Kidney capillary endothelial cell (primary cell): ENCODE measurements at regions not wholly inside any gene's neighbourhood (a gene's known extent, or its start where the extent isn't known, plus 50 kb on each side); places are given as distances from the start of the nearest gene placed in this dataset.
"Not testable (repeated sequence)": the region's sequence is repeated elsewhere in the genome, so short reads cannot be mapped to it uniquely, and the experiment has no call there.

Experiments used
- DNase-seq: peaks from one replicate; pipeline ENCODE4 v3.0.0-alpha.2; 2018; ENCODE audit warnings: low spot score

DNA sequence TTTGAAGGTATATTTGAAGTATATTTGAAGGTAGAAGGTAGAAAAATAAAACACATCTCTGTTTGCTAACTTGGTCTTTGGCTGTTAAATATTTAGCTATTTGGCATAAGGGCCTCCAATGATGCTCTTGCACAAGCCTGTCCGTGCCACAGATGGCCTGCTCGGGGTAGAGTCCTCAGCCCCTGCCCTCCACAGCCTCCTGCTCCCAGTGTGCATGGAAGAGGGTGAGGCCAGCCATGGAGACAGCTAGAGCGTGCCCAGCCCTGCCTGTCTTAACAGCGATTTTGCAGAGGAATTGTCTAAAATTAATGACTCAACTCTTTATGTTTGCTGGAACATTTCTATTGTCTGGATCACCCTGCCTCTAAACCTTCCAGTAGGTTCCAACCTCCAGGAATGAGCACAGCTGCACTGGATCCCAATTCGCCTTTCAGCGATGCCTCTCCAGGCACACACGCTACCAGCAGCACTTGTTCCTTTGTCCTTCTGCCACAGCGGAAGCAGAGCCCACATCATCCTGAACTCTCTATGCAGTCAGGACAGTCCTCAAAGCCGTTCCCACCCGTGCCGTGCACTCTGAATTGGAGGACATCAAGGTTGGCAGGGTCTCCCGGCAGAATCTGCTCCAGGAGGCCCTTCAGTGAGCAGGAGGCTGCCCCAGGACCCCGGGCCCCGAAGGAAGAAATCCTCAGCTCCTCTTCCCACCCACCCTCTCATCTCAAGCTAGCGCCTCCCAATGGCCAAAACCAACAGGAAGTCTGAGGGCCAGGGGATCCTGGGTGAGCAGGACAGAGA is 254.0 kb upstream of the IRX1 start:
- no peak for DNase-seq

DNA sequence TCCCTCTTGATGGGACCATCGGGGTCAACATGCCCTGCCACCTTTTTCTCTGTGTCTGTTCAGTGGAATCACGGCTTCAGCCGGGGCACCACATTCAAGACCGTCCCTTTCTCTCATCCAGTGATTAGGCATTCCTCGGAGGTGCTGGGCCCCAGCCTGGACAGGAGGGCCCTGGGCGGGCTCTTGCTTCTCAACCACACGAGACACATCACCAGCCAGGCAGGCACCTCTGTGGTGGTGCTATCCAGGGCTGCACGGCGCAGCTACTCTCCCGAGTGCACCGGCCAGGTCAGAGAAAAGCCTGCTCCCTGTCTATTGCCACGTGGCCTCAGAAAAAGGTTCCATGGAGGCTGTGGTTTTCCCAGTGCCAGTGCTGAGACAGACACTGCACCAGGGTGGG is 255.2 kb upstream of the IRX1 start:
- no peak for DNase-seq

DNA sequence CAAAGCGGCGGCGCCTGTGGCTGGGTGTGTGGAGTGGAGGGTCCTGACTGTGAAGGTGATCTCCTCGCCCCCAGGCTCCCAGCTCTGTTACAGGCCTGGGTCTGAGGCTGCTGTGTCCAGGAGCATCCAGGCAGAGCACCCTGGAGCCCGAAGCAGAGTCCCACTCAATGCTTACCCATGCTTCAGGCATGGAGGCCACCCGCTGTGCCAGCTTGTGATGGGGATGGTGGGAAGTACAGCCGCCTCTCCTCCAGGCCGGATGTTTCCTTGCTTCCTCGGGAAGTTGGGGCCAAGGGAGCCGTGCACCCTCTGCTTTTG is 255.9 kb upstream of the IRX1 start:
- no peak for DNase-seq

DNA sequence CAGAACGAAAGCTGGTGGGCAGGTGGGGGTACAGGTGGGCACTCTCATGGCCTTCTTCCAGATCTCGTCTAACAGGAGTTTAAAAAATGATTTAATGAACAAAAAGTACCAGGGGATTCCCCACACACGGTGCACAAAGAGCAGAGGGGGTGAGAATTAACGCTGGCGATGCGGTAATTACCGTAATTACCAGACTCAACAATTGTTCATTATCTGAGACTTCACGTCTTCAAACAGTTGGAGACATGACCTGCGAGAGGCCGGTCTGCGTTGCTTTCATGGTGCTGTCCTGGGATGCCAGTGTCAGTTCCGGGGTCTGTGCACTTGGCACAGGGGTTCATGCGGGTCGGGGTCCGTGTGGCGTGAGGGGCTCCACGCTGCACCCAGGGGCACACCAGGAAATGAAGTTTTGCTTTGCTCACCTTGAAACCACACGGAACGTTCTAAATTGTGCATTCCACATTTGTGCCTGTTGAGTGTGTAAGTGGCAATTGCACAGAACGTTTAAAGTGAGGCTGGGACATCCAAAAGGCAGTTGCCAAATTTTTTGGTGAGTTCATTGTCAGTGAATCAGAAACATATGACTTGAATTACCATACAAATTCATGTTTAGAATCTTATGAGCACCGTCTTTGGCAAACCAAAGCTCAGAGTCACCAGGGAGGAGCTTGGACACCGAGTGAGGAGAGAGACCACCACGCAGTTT is 256.4 kb upstream of the IRX1 start:
- DNase-seq = no peak

DNA sequence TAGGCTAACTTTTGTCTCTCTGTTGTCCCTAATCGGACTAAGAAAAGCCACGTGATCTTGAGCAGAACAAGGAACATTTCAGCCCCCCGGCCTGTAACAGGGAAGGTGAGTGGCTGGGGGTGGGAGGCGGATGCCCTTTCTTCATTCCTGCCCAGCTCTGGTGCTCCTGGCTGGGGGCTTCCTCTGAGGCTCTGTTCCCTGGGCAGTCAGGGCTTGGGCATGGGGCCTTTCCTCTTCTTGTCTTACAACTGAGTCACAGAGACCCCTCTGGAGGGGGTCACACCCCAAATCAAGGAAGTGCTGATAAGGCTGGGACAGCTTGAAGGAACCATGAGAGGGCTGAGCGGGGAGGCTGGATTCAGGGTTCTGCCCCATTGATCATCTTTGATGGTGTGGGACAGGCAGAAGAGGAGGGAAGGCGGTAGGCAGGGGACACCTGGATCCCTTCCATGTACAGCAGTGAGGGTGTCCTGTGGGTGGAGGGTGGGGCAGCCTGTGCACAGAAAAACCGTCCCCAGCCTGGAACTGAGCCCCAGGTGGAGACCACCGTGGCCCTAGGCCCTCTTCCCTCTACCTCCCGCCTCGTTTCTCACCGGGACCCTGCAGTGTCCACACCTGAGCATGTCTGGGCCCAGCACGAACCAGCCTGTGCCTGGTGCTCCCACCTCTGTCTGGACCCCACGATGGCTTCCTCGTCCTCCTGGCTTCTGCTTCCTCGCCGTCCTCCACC is 257.7 kb upstream of the IRX1 start:
- DNase-seq = no peak

DNA sequence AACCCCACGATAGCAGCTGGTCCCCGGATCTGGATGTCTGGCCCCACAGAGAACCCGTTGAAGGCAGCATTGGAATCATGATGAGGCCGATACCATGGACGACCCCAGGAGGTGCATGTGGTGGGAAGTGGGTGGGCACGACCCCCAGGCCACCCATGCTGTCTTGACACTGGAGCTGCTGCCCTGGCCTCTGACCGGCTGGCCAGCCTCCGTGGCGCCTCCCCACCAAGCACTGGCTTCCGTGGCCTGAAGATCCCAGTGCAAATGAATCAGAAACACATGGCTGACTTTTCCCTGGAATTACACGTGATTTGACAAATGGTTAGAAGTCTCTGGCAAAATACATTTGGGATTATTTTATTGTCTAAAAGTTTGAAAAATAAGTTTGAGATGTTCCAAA is 259.0 kb upstream of the IRX1 start:
- DNase-seq = no peak

DNA sequence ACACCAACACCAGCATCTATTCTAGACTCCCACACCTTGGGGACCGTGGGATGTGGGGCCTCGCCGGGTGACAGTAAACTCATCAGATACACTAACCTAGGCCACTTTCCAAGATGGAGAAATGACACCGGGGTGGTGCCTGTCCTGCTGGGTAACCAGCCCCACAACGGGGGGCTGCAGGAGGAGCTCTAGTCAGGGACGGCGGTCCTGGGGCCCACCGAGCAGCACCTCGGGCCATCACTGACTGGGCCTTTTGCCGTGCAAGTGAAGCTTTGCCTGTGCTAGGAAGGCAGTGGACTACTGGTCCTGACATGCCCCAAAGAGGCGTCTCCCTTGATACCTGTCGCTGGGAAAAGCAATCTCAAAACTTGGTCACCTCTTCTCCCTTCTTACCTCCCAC is 260.3 kb upstream of the IRX1 start:
- DNase-seq = no peak

DNA sequence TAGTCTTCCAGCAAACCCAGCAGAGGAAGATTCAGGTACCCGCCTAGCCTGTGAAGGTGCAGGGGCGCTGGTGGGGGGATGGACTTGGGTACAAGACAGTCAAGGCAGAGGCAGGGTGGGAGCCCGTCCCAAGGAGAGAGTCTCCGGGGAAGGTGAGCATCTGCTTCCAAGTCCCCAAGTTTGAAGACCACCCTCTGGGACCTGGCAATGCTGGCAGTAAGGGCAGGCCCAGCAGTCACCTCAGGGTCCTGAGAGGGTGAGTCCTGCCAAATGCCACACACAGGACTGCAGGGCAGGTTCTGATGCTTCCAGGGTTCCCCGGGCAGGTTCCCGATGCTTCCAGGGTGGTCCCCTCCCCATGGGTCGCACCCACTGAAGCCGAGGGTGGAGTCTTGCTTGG is 261.8 kb upstream of the IRX1 start:
- no peak for DNase-seq

DNA sequence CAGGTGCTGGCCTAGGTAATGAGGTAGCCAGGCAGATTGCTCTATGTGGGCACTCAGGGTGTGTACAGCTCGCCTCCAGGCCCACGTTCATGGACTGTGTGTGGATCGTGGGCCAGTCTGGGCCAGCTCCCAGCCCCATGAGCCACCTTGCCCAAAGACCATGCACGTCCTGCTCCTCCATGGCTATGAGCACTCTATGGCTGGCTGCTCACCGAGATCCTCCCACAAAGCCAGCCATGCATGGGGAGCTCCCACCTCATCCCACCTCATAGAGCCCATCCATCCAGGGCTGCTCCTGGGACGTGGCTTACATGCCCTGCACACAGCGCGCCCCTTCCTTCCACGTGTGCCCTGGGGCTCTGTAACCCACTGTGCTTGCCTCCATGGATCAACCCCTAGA is 262.5 kb upstream of the IRX1 start:
- no peak for DNase-seq

DNA sequence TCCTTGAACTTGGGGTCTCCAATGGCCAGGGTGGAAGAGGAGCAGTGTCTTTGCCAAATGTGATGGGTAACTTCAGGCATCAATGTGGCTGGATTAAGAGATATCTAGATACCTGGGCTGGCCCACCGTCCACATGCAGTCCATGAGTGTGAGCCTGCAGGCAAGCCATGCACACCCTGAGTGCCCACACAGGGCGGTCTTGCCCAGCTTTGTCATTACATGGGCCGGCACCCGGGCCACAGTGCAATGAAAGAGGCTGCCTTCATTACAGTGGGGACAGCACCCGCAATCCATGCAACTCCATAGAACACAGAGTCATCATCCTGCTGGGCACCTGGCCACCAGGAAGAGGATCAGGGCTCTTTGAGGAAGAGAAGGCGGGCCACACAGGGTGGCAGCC is 263.8 kb upstream of the IRX1 start:
- DNase-seq = no peak

DNA sequence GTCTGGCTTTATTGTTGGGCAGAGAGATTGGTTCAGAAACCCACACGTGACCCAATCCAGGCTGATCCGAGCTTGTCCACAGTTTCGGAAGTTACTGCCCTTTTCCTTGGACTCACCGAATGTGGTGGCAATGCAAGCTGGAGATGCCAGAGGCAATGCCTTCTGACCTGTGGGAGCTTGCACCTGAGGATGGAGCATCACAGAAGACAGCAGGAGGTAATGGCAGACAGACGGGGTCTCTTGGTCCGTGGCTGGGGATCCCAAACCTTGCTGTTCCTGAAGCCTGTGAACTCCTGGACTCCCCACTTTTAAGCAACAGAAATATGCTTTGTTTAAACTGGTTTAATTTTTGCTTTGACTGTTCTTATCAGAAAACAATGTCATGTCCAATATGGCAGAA is 265.2 kb upstream of the IRX1 start:
- DNase-seq = no peak

DNA sequence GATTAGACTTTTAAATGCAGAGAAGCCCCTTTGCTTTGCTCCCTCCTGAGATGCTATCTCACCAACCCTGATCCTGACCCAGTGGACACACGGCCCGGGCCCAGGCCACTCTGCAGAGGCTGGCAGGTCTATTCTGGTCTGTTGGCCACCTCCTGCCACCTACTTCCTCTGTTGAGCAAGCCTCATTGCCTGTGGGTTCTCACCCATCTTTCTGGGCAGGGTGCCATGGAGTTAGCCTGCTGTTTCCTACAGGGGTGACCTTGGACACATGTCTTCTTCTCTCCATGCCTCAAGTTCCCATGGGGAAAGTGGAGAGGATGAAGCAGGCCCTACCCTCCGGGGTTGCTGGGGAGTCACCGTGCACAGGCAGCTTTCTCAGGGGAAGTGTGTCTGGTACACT is 266.2 kb upstream of the IRX1 start:
- DNase-seq = no peak

DNA sequence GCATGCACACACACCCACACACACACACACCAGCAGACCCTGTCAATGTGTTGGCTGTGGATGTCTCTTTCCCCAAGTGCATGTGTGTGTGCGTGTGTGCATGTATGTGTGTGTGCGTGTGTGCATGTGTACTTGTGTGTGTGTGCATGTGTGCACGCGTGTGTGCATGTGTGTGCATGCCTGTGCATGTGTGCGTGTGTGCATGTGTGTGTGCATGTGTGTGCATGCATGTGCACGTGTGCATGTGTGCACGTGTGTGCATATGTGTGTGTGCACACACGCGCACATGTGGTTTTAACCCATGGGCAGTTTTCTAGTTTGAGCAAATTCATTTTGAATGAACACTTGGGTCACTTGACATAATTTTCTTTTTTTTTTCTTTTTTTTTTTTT is 268.8 kb upstream of the IRX1 start:
- no peak for DNase-seq

DNA sequence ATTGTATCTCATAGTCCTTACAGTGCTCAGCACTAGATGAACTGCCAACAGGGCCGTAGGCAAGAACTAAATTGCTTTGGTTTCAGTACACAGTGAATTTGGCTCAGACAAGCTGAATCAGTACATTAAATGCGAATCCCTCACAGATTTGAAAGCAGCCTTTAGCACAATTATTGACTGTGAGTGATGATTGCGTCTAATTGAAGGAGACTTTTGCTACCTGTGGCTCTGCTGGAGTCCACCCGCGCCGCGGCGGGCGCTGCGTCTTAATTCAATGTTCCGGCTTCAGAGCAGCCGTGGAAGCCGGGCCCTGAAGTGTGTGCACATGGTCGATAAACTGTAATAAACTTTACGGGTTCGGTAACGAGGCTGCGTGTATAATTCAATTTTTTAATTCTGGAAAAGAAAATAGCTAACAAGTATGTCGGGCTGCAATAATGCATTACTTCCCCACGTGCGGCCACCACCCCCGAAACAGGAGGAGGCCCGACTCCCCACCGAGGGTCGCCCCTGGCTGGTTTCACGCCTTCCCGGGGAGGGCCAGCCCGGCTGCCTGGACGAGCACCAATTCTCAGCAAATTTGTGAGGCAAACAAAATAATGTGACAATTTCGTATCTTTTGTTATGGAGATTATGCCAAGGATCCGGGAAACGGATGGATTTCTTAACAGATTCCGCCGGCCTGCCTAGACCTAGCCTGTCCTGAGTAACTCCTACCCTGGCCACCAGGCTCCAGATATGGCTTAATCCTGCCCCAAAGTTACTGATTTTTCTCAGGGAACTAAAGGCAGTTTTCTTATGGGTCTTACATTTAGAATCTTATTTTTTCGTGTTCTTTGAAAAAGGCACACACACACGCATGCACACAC is 269.4 kb upstream of the IRX1 start:
- no peak for DNase-seq

DNA sequence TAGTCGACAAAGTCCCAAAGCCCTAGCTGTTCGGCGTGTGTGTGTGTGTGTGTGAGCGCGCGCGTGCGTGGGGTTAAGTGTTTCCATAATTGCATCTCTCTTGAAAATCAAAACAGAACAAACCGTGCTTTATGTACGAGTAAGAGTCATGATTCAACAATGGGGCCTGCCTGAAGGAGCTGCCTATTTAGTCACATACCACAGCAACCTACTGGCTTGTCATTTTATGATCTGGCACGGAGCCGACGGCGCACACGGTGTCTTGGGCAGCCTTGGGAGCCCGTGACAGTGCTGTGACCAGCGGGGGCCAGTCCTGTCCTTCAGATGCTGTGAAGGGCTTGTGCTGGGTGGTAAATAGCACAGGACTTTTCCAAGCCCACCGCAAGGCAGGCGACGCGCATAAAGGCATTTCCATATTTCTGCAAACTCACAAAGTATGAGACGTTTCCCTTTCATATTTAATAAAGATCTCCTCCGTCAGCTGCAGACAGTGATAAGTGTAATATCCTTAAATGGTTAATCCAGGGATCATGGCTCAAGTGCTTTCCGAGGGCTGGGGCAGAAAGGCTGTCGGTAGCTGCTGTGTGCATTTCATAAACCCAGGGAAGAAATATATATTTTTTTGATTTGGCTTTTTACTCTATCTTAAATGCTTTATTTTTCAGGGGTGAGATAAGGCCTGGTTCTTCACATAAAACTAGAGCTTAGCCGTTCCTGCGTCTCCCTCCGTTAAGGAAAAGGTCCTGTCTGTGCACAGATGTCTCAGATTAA is 270.2 kb upstream of the IRX1 start:
- DNase-seq = no peak

DNA sequence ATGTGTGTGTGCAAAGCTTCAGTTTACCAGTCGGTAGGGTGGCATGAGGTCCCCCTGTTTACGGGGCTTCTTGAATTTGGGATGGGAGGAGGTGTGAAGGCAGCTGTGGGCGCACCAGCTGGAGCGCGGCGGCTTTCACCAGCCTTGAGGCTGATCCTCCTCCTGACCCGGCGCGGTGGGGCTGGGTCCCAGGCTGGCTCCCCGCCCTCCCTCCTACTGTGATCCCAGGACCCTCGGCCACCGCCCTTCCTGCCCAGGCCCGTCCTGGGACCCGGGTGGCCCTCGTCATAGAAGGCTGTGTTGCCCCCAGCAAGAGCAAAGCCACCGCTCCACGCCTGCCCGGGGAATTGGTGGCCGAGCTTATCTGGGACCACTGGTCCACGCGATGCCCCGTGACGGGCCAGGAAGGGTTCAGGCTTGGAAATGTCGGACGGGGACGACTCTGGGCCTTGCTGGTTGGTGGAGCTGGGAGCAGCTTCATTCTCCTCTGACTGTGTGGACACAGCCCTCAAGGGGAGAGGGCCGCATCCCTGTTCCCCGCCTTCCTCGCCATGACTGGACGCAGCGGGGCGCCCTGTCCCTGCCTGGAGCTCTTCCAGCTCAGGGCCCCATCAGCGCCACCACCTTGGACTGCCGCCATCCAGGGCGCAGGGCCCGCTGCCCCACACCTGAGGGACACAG is 271.1 kb upstream of the IRX1 start:
- DNase-seq = no peak

DNA sequence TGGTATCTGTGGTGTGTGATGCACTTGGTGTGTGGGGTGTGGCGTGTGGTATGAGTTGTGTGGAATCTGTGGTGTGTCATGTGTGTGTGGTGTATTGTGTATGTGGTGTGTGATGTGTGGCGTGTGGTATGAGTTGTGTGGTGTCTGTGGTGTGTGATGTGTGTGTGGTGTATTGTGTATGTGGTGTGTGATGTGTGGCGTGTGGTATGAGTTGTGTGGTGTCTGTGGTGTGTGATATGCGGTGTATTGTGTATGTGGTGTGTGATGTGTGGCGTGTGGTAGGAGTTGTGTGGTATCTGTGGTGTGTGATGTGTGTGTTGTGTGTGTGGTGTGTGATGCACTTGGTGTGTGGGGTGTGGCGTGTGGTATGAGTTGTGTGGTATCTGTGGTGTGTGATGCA is 271.7 kb upstream of the IRX1 start:
- not testable (repeated sequence) for DNase-seq

DNA sequence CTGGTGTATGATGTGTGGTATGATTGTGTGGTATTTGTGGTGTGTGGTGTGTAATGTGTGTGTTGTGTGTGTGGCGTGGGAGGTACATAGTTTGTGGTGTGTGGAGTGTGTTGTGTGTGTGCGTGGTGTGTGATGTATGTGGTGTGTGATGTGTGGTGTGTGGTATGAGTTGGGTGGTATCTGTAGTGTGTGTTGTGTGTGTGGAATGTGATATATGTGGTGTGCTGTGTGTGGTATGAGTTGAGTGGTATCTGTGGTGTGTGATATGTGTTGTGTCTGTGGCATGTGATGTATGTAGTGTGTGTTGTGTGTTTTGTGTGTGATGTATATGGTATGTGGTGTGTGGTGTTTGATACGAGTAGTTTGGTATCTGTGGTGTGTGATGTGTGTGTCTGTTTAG is 272.5 kb upstream of the IRX1 start:
- no peak for DNase-seq

DNA sequence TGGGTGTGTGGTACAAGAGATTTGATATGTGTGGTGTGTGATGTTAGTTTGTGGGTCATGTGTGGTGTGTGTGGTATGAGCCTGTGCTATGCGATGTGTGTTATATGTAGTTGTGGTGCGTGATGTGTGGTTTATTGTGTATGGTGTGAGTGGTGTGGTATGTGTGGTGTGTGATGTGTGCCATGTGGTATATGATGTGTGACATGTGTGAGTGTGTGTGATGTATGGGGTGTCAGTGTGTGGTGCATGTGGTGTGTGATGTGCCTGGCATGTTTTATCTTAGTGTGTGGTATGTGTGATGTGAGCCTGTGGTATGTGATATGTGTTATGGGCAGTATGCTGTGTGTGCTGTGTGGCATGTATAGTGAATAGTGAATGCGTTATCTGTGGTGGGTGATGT is 273.0 kb upstream of the IRX1 start:
- no peak for DNase-seq

DNA sequence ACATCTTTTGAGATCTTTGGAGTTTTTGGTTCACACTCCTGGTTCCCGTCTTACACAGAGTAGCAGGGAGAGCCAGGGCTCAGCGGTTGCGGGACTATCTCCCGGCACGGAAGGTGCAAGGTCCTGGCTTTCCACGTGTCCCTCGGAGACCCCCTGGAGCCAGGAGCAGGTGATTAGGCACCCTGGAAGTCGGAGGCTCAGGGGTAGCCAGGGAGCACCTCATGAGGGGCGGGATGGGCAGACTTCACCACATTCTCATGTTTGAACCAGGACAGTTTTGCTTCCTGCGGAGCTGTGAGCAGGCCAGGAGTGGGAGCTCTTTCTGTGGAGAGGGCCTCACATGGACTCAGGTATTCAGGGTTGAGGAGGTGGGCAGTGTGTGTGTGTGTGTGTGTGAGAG is 273.7 kb upstream of the IRX1 start:
- DNase-seq = no peak

DNA sequence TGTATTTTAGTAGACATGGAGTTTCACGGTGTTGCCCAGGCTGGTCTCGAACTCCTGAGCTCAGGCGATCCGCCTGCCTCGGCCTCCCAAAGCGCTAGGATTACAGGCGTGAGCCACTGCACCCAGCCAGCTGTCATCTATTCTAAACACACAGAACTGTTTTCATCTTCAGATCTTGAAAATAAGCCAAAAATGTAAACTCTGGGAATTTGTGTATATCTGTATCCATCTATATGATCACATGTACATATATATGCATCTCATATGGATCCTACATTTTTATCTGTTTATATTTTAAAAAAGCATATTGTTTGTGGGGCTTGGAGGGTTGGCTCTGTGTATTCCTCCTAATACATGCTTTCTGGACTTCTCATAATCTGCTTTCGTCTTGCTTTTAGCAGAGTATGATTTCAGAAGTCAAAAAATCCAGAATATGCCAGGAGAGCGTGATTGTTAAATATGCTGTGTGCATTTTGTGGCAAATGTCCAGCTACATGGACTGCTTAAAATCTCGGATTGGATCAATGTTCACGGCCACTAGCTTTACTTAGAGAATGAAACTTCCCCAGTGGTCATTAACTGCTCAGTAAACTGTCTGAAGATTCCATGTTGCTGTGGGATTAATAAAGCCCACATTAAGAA is 274.4 kb upstream of the IRX1 start:
- no peak for DNase-seq
